ENCODE measurements at regions not wholly inside any gene's neighbourhood (a gene's known extent, or its start where the extent isn't known, plus 50 kb on each side); places are given as distances from the start of the nearest gene placed in this dataset.

DNA sequence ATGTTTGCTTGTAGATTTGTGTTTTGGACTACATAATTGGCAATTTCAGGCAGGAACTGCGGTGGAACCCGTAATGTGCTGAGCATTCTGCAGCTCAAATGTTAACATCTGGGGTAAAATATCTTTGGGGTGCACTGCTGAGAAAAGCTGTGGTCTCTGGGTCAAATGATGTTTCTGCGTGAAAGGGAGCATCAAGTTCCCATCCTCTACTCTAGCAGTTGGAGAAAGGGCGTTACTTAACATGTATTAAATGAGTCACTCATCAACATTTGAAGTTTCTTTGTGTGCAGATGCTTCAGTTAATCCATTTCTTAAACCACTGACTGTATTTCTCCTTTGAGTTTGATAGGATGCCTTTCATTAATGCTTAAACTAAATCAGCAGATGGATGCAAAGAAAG is 273.1 kb upstream of the PITRM1 start:
- Histone ChIP-seq H3K36me3 (replicated peaks in 1 of 2; ENCODE audit: control insufficient read depth in 1 of 2, insufficient read depth in 2 of 2, low read length in 1 of 2) (no peaks in the 10 kb centered on the region), H3K9me2 (no peaks in the 10 kb centered on the region), H3K79me2 (ENCODE audit: insufficient read depth) (no peaks in the 10 kb centered on the region), H3K4me1 (ENCODE audit: control insufficient read depth in 1 of 2, insufficient read depth in 2 of 2, low read depth in 1 of 2, low read length in 1 of 2) (0 out of 4 replicates have a peak, but pooled peaks cover 0 to 4% of the 10 kb centered on the region in 2 experiments), H3K9ac (no peak overlapping the region), H3K9me3 (no peaks in the 10 kb centered on the region), H3K27ac (ENCODE audit: low read depth in 2 of 2, low read length in 1 of 2) (peak overlapping the region in 1 of 2 experiments; percentile 33; a peak in 1 of 4 replicates), H3K4me3 (ENCODE audit: low read depth in 2 of 2, low read length in 1 of 2) (no peak overlapping the region), H3F3A (replicated peaks; ENCODE audit: insufficient read depth) (peaks cover 3% of the 10 kb centered on the region), H3K4me2 (no peak overlapping the region), H3K27me3 (ENCODE audit: insufficient read depth) (no peaks in the 10 kb centered on the region), H4K20me1 (ENCODE audit: insufficient read depth) (no peaks in the 10 kb centered on the region), H2AFZ (ENCODE audit: low read depth) (no peak overlapping the region)
- POLR2A ChIA-PET: no interaction called here
- no peak for DNase-seq
- CTCF ChIA-PET: no interaction called here
- TF ChIP-seq FOXJ3 (CRISPR knock-in tag; IDR thresholded peaks at IDR 0.05): no peak
- peak; percentile 26; the same call in 1 of the 2 replicates for TF ChIP-seq FOSL2 (IDR thresholded peaks at IDR 0.05; ENCODE audit: borderline replicate concordance, low read depth)
- no peak for TF ChIP-seq ELF1 (IDR thresholded peaks at IDR 0.05)
- WGBS (ENCODE audit: low lambda C conversion rate): 83% methylated on average over 4 of the region's 4 CpGs

DNA sequence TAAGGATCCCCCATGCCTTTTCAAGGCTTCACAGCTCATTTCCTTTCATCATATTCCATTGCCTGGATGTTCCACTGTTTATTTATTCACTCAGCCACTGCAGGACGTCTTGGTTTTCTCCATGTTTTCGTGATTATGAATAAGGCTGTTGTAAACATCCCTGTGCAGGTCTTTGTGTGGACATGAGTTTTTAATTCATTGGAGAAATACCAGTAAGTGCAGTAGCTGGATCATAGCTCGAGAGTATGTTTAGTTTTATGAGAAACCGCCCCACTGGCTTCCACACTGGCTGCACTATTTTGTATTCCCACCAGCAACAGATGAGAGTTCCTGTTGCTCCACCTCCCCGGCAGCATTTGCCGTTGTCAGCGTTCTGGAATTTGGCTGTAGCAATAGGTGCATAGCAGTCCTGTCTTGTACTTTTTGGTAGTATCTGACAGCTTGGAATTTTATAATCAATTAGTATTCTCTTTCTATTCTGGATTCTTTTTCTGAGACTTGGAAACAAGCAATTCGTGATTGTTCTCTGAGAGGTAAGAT is 269.9 kb upstream of the PITRM1 start:
- Histone ChIP-seq H3K36me3 (replicated peaks in 1 of 2; ENCODE audit: control insufficient read depth in 1 of 2, insufficient read depth in 2 of 2, low read length in 1 of 2) (no peaks in the 10 kb centered on the region), H3K9me2 (no peaks in the 10 kb centered on the region), H4K20me1 (ENCODE audit: insufficient read depth) (no peaks in the 10 kb centered on the region), H3K4me2 (no peak overlapping the region), H3K4me1 (ENCODE audit: control insufficient read depth in 1 of 2, insufficient read depth in 2 of 2, low read depth in 1 of 2, low read length in 1 of 2) (0 out of 4 replicates have a peak, but pooled peaks cover 0 to 4% of the 10 kb centered on the region in 2 experiments), H3F3A (replicated peaks; ENCODE audit: insufficient read depth) (peaks cover 3% of the 10 kb centered on the region), H3K4me3 (ENCODE audit: low read depth in 2 of 2, low read length in 1 of 2) (no peak overlapping the region), H3K79me2 (ENCODE audit: insufficient read depth) (no peaks in the 10 kb centered on the region), H3K27me3 (ENCODE audit: insufficient read depth) (no peaks in the 10 kb centered on the region), H3K9ac (no peak overlapping the region), H3K27ac (ENCODE audit: low read depth in 2 of 2, low read length in 1 of 2) (no peak overlapping the region), H2AFZ (ENCODE audit: low read depth) (no peak overlapping the region), H3K9me3 (no peaks in the 10 kb centered on the region)
- DNase-seq: no peak
- WGBS (ENCODE audit: low lambda C conversion rate): 89% methylated on average over 8 of the region's 8 CpGs
- CTCF ChIA-PET: no interaction called here
- TF ChIP-seq MXI1 (IDR thresholded peaks at IDR 0.05; ENCODE audit: low read depth, low read length) (no peak), YY1 (IDR thresholded peaks at IDR 0.05; ENCODE audit: low read depth) (no peak), POLR2AphosphoS5 (IDR thresholded peaks at IDR 0.05; ENCODE audit: low read depth, low read length) (no peak), TEAD4 (IDR thresholded peaks at IDR 0.05; ENCODE audit: borderline replicate concordance, insufficient read depth) (no peak), CTCF (IDR thresholded peaks at IDR 0.05) (no peak), FOXJ3 (CRISPR knock-in tag; IDR thresholded peaks at IDR 0.05) (no peak), PBX3 (IDR thresholded peaks at IDR 0.05) (no peak)
- POLR2A ChIA-PET: no interaction called here

DNA sequence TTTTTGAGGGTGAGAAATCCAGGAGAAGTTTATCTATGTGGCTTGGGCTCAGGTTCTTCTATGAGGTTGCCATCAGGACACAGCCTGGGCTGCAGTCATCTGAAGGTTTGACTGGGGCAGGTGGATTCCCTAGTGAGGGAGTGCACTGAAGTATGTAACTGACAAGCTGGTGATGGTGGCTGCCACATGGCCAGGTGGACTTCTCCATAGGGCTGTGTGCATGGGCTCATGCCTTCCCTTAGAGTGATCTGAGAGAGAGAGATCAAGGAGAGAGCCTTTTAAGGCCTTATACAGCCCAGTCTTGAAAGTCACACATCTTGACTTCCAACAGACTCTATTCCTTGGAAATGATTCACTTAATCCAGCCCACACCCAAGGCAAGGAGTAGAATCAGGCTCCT is 266.6 kb upstream of the PITRM1 start:
- H3K9me2 ChIP-seq: no peaks in the 10 kb centered on the region
- H4K20me1 ChIP-seq (ENCODE audit: insufficient read depth): no peaks in the 10 kb centered on the region
- H3K9me3 ChIP-seq: no peaks in the 10 kb centered on the region
- no peaks in the 10 kb centered on the region for H3K79me2 ChIP-seq (ENCODE audit: insufficient read depth)
- H3K4me3 ChIP-seq (ENCODE audit: low read depth in 2 of 2, low read length in 1 of 2): no peak overlapping the region
- H3K4me1 ChIP-seq (ENCODE audit: control insufficient read depth in 1 of 2, insufficient read depth in 2 of 2, low read depth in 1 of 2, low read length in 1 of 2): peaks cover 0 to 8% of the 10 kb centered on the region in 2 experiments; a peak in 1 of 4 replicates
- H3K27me3 ChIP-seq (ENCODE audit: insufficient read depth): no peaks in the 10 kb centered on the region
- ChIA-PET CTCF (no interaction called here), POLR2A (no interaction called here)
- H3K9ac ChIP-seq: no peak overlapping the region
- DNase-seq: no peak
- peaks cover 5% of the 10 kb centered on the region for H3F3A ChIP-seq (replicated peaks; ENCODE audit: insufficient read depth)
- H3K4me2 ChIP-seq: no peak overlapping the region
- no peaks in the 10 kb centered on the region for H3K36me3 ChIP-seq (replicated peaks in 1 of 2; ENCODE audit: control insufficient read depth in 1 of 2, insufficient read depth in 2 of 2, low read length in 1 of 2)
- no peak overlapping the region for H2AFZ ChIP-seq (ENCODE audit: low read depth)
- H3K27ac ChIP-seq (ENCODE audit: low read depth in 2 of 2, low read length in 1 of 2): no peak overlapping the region
- TF ChIP-seq CHD2 (IDR thresholded peaks at IDR 0.05; ENCODE audit: low read length, partially characterized antibody) (no peak), RFX5 (IDR thresholded peaks at IDR 0.05; ENCODE audit: low read length) (no peak), TCF12 (IDR thresholded peaks at IDR 0.05) (no peak), YY1 (IDR thresholded peaks at IDR 0.05; ENCODE audit: low read depth) (no peak), EZH2phosphoT487 (IDR thresholded peaks at IDR 0.05; ENCODE audit: borderline replicate concordance, low read depth) (no peak)
- TF ChIP-seq, protein P1, sequence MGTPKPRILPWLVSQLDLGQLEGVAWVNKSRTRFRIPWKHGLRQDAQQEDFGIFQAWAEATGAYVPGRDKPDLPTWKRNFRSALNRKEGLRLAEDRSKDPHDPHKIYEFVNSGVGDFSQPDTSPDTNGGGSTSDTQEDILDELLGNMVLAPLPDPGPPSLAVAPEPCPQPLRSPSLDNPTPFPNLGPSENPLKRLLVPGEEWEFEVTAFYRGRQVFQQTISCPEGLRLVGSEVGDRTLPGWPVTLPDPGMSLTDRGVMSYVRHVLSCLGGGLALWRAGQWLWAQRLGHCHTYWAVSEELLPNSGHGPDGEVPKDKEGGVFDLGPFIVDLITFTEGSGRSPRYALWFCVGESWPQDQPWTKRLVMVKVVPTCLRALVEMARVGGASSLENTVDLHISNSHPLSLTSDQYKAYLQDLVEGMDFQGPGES (IDR thresholded peaks at IDR 0.05; ENCODE audit: low read depth, low read length): no peak
- TF ChIP-seq, protein P2, sequence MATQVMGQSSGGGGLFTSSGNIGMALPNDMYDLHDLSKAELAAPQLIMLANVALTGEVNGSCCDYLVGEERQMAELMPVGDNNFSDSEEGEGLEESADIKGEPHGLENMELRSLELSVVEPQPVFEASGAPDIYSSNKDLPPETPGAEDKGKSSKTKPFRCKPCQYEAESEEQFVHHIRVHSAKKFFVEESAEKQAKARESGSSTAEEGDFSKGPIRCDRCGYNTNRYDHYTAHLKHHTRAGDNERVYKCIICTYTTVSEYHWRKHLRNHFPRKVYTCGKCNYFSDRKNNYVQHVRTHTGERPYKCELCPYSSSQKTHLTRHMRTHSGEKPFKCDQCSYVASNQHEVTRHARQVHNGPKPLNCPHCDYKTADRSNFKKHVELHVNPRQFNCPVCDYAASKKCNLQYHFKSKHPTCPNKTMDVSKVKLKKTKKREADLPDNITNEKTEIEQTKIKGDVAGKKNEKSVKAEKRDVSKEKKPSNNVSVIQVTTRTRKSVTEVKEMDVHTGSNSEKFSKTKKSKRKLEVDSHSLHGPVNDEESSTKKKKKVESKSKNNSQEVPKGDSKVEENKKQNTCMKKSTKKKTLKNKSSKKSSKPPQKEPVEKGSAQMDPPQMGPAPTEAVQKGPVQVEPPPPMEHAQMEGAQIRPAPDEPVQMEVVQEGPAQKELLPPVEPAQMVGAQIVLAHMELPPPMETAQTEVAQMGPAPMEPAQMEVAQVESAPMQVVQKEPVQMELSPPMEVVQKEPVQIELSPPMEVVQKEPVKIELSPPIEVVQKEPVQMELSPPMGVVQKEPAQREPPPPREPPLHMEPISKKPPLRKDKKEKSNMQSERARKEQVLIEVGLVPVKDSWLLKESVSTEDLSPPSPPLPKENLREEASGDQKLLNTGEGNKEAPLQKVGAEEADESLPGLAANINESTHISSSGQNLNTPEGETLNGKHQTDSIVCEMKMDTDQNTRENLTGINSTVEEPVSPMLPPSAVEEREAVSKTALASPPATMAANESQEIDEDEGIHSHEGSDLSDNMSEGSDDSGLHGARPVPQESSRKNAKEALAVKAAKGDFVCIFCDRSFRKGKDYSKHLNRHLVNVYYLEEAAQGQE (IDR thresholded peaks at IDR 0.05; ENCODE audit: low read depth, low read length): no peak

Measured in SK-N-SH (cell line).